ENCODE measurements at regions not wholly inside any gene's neighbourhood (a gene's known extent, or its start where the extent isn't known, plus 50 kb on each side); places are given as distances from the start of the nearest gene placed in this dataset.

- no peak for TF ChIP-seq POLR2A (IDR thresholded peaks at IDR 0.05; ENCODE audit: low read depth, low read length)
- FAIRE-seq (no peak), DNase-seq (ENCODE audit: insufficient read length, low spot score) (no peak)
Measured at GRCh38 chr6:115053169-115053860, 710.5 kb upstream of the HS3ST5 start.

GRCh38 chr6:115016593-115016992, 673.8 kb upstream of the HS3ST5 start:
- TF ChIP-seq POLR2A (IDR thresholded peaks at IDR 0.05; ENCODE audit: low read depth, low read length), result no peak
- FAIRE-seq, result no peak
- no peak for DNase-seq (ENCODE audit: insufficient read length, low spot score)

GRCh38 chr6:115004982-115005381, 662.2 kb upstream of the HS3ST5 start:
- DNase-seq (ENCODE audit: insufficient read length, low spot score) (no peak), FAIRE-seq (no peak)
- TF ChIP-seq POLR2A (IDR thresholded peaks at IDR 0.05; ENCODE audit: low read depth, low read length), result no peak

GRCh38 chr6:115004204-115004603, 661.4 kb upstream of the HS3ST5 start:
- no peak for FAIRE-seq
- DNase-seq (ENCODE audit: insufficient read length, low spot score), result no peak

GRCh38 chr6:115001731-115002350, 659.0 kb upstream of the HS3ST5 start:
- TF ChIP-seq POLR2A (IDR thresholded peaks at IDR 0.05; ENCODE audit: low read depth, low read length), result no peak
- DNase-seq (ENCODE audit: insufficient read length, low spot score) (no peak), FAIRE-seq (no peak)

More at GRCh38 chr6:115004204-115004603, 661.4 kb upstream of the HS3ST5 start:
- no peak for TF ChIP-seq POLR2A (IDR thresholded peaks at IDR 0.05; ENCODE audit: low read depth, low read length)

DNA sequence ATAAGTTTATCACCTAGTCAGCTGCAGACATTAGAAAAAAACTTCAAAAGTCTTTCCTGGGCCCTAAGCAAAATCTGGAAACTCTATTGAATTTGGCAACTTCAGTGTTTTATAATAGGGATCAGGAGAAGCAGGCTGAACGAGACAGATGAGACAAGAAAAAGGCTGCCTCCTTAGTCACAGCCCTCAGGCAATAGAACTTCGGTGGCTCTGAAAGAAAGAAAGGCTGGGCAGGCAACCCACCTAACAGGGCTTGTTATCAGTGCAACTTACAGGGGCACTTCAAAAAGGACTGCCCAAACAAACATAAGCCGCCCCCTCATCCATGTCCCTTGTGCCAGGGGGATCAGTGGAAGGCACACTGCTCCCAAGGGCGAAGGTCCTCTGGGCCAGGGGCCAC, 657.9 kb upstream of the HS3ST5 start:
- no peak for TF ChIP-seq POLR2A (IDR thresholded peaks at IDR 0.05; ENCODE audit: low read depth, low read length)
- no peak for FAIRE-seq
- DNase-seq (ENCODE audit: insufficient read length, low spot score), result no peak

- TF ChIP-seq POLR2A (IDR thresholded peaks at IDR 0.05; ENCODE audit: low read depth, low read length), result no peak
- no peak for DNase-seq (ENCODE audit: insufficient read length, low spot score)
- FAIRE-seq, result no peak
Measured at GRCh38 chr6:114998492-114998891, 655.7 kb upstream of the HS3ST5 start.

- DNase-seq (ENCODE audit: insufficient read length, low spot score) (no peak), FAIRE-seq (no peak)
- TF ChIP-seq POLR2A (IDR thresholded peaks at IDR 0.05; ENCODE audit: low read depth, low read length), result no peak
Measured at GRCh38 chr6:114997813-114998292, 655.0 kb upstream of the HS3ST5 start.

- TF ChIP-seq POLR2A (IDR thresholded peaks at IDR 0.05; ENCODE audit: low read depth, low read length), result no peak
- no peak for FAIRE-seq
- DNase-seq (ENCODE audit: insufficient read length, low spot score), result no peak
Measured at GRCh38 chr6:114995526-114995925, 652.7 kb upstream of the HS3ST5 start.

DNA sequence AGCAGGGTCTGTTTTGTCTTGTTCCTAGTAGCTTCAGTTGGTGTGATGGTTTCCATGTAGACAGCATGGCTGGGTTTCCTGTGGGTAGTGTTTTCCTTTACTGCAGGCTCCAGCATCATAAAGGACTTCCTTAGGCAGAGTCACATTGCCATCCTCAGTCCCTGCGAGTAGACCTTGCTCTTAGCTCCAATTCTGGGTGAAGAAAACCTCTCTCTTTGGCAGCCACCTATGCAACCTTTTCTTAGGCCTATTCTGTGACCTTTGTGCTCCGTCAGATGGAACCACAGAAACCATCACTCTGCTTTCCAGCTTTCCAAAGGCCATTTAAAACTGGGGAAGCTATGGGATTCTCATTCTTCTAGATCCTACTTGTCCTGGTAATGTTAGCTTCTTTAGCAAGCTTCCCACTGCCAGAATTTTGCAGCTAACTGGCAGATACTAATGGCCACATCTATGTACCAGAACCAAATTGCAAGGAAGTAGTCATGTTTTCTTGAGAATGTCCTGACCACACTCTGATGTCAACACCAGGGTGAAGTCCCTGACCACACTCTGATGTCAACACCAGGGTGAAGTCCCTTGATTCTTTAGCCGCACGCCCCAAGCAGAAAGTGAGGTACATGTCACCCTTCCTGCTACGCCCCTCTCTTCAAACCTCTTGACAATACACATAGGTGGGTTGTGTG, 646.6 kb upstream of the HS3ST5 start:
- FAIRE-seq (no peak), DNase-seq (ENCODE audit: insufficient read length, low spot score) (no peak)
- no peak for TF ChIP-seq POLR2A (IDR thresholded peaks at IDR 0.05; ENCODE audit: low read depth, low read length)

GRCh38 chr6:114987281-114987680, 644.5 kb upstream of the HS3ST5 start:
- DNase-seq (ENCODE audit: insufficient read length, low spot score) (no peak), FAIRE-seq (no peak)
- TF ChIP-seq POLR2A (IDR thresholded peaks at IDR 0.05; ENCODE audit: low read depth, low read length), result no peak

- DNase-seq (ENCODE audit: insufficient read length, low spot score), result no peak
- no peak for FAIRE-seq
- no peak for TF ChIP-seq POLR2A (IDR thresholded peaks at IDR 0.05; ENCODE audit: low read depth, low read length)
Measured at GRCh38 chr6:114955363-114955762, 612.5 kb upstream of the HS3ST5 start.

- FAIRE-seq, result no peak
- no peak for DNase-seq (ENCODE audit: insufficient read length, low spot score)
Measured at GRCh38 chr6:114952229-114952628, 609.4 kb upstream of the HS3ST5 start.

DNA sequence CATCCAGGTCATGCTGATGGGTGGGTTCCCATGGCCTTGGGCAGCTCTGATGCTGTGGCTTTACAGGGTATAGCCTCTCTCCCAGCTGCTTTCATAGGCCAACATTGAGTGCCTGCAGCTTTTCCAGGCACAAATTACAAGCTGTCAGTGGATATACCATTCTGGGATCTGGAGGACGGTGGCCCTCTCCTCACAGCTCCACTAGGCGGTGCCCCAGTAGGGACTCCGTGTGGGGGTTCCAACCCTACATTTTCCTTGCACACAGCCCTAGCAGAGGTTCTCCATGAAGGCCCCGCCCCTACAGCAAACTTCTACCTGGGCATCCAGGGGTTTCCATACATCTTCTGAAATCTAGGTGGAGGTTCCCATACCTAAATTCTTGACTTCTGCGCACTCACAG, 602.6 kb upstream of the HS3ST5 start:
- FAIRE-seq (no peak), DNase-seq (ENCODE audit: insufficient read length, low spot score) (no peak)
- no peak for TF ChIP-seq POLR2A (IDR thresholded peaks at IDR 0.05; ENCODE audit: low read depth, low read length)

More at GRCh38 chr6:114952229-114952628, 609.4 kb upstream of the HS3ST5 start:
- no peak for TF ChIP-seq POLR2A (IDR thresholded peaks at IDR 0.05; ENCODE audit: low read depth, low read length)
